Skeletal muscle satellite cell (primary cell): ENCODE measurements at regions not wholly inside any gene's neighbourhood (a gene's known extent, or its start where the extent isn't known, plus 50 kb on each side); places are given as distances from the start of the nearest gene placed in this dataset.
"Not testable (repeated sequence)": the region's sequence is repeated elsewhere in the genome, so short reads cannot be mapped to it uniquely, and the experiment has no call there.

Source experiments
- H3K27me3 ChIP-seq: 2 replicates; pipeline ENCODE4 v1.7.0; 2013; ENCODE audit warnings: low read length; ENCODE audit not compliant: control insufficient read depth, insufficient read depth
- H3K36me3 ChIP-seq: 2 replicates; pipeline ENCODE4 v1.7.0; 2013; ENCODE audit warnings: mild to moderate bottlenecking, control low read depth, low read length; ENCODE audit not compliant: insufficient read depth
- H3K4me1 ChIP-seq: 2 replicates; pipeline ENCODE4 v1.7.0; 2013; ENCODE audit warnings: low read length; ENCODE audit not compliant: control insufficient read depth, insufficient read depth
- H3K4me2 ChIP-seq: 2 replicates; pipeline ENCODE4 v1.7.0; 2013; ENCODE audit warnings: mild to moderate bottlenecking, low read length
- H3K4me3 ChIP-seq: 2 replicates; pipeline ENCODE4 v1.7.0; 2013; ENCODE audit warnings: low read length
- H3K9ac ChIP-seq: 2 replicates; pipeline ENCODE4 v1.7.0; 2013; ENCODE audit warnings: mild to moderate bottlenecking, low read depth, low read length, moderate library complexity
- H3K9me3 ChIP-seq: replicated peaks from 2 replicates; pipeline ENCODE4 v1.7.0; 2013; ENCODE audit warnings: mild to moderate bottlenecking, control low read depth, low read length

DNA sequence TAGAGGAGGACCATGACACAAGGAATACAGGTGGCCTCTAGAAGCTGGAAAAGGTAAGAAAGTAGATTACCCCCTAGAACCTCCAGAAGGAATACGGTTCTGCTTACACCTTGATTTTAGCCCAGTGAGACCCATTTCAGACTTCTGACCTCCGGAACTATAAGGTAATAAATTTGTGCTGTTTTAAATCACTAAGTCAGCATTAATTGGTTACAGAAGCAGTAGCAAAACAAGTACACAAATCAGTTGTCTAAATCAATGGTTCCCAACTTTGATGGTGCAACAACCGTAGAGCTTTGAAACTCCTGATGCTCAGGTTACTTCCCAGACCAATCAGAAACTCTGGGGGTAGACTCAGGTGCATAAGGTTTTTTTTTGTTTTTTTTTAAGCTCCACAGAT is 113.6 kb downstream of the RTL9 start:
- H3K36me3 ChIP-seq, result no peaks in the 10 kb centered on the region
- no peaks in the 10 kb centered on the region for H3K4me1 ChIP-seq
- no peak overlapping the region for H3K9ac ChIP-seq
- peaks cover 24% of the 10 kb centered on the region for H3K27me3 ChIP-seq
- H3K4me3 ChIP-seq, result no peak overlapping the region
- no peaks in the 10 kb centered on the region for H3K9me3 ChIP-seq
- no peak overlapping the region for H3K4me2 ChIP-seq

DNA sequence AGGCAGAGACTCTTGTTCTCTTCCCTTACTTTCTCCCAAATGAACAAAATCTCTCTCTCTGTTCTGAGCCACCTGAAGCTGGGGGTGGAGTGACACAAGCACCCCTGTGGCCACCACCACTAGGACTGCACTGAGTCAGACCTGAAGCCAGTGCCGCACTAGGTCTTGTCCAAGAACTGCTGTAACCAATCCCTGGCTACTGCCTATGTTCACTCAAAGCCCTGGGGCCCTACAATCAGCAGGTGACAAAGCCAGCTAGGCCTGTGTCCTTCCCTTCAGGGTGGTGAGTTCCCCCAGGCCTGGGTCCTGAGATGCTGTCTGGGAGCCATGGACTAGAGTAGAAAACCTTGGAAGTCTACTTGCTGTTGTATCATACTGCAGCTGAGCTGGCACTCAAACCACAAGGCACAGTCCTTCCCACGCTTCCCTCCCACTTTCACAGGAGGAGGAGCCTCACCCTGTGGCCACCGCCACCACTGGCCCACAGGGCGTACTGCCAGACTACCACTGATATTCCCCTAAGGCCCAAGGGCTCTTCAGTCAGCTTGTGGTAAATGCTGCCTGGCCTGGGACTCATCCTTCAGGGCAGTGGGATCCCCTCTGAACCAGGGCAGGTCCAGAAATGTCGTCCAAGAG is 119.1 kb downstream of the RTL9 start:
- no peaks in the 10 kb centered on the region for H3K4me1 ChIP-seq
- no peak overlapping the region for H3K4me2 ChIP-seq
- no peaks in the 10 kb centered on the region for H3K9me3 ChIP-seq
- peaks cover 28% of the 10 kb centered on the region for H3K27me3 ChIP-seq
- no peak overlapping the region for H3K9ac ChIP-seq
- H3K4me3 ChIP-seq, result no peak overlapping the region
- H3K36me3 ChIP-seq, result no peaks in the 10 kb centered on the region

DNA sequence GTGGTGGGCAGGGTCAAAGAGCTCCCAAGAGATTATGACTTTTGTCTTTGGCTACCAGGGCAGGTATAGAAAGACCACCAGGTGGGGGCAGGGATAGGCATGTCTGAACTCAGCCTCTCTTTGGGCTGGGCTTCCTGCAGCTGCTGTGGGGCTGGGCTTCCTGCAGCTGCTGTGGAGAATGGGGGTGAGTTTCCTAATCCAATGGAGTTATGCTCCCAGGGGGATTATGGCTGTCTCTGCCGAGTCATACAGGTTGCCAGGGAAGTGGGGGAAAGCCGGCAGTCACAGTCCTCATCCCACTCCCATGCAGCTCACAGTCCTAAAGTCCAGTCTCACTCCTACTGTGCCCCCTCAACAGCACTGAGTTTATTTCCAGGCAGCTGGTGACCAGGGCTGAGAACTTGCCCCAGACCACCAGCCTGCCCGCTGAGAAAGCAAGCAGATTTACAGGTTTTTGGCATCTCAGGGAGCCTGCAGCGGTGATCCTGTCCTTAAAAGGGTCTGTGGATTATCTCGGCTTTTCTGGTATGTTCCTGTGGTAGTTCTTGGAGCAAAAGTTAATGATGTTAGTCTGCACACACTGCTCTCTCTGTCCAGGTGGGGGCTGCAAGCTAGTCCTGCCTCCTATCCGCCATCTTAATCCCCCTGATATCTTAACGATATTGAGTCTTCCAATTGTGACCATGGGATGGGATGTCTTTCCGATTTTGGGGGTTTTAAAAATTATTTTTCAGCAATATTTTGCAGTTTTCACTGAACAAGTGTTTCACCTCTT is 133.4 kb downstream of the RTL9 start:
- Histone ChIP-seq H3K9ac (no peak overlapping the region), H3K4me1 (no peaks in the 10 kb centered on the region), H3K4me2 (no peak overlapping the region), H3K27me3 (peaks cover 20% of the 10 kb centered on the region), H3K9me3 (no peaks in the 10 kb centered on the region), H3K4me3 (no peak overlapping the region), H3K36me3 (no peaks in the 10 kb centered on the region)

DNA sequence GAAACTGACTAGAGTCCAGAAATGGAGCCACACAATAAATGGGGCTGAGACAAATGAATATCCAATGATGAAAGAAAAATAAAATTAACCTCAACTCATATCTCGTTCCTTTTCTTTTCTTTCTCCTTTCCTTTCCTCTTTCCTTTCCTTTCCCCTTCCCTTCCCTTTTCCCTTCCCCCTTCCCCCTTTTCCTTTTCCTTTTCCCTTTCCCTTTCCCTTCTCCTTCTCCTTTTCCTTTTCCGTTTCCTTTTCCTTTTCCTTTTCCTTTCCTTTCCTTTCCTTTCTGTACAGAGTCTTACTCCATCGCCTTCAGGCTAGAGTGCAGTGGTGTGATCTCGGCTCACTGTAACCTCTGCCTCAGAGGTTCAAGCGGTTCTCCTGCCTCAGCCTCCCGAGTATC is 146.3 kb downstream of the RTL9 start:
- no peak overlapping the region for H3K4me2 ChIP-seq
- no peaks in the 10 kb centered on the region for H3K36me3 ChIP-seq
- no peaks in the 10 kb centered on the region for H3K9me3 ChIP-seq
- no peaks in the 10 kb centered on the region for H3K27me3 ChIP-seq
- no peak overlapping the region for H3K9ac ChIP-seq
- no peak overlapping the region for H3K4me3 ChIP-seq
- no peaks in the 10 kb centered on the region for H3K4me1 ChIP-seq

DNA sequence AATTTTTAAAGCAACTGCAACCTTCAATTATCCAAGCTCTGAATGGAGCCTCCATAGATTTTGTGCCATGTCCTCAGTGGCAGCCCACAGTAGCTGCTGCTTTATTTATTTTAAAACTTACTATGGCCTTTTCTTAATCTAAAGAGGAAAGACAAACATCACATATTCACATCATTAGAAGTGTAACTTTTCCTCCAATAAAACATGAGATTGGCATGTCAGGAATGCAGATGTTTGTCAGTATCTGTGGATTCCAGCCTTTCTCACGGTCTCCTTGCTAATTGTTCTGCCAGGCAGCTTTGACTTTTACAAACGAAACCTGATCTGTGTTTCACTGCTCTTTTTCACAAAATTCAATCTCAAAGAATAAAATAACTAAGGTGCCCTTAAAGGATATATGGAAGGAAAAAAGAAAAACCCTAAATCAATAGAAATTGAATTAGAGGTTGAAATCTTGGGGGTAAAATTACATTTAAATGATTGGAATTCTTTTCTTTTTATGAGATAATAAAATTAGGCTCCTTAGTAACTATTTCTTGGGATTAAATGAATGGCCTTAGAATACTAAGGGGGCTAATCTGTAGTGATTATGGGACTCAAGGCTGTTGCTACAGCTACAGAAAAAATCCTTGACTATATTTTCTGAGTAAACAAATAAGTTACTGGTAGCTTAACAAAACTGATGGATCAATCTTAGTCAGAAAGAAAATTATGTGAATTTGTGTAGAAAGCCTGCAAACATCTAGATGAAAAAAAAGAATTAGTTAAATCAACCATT is 151.3 kb downstream of the RTL9 start:
- H3K4me2 ChIP-seq, result no peak overlapping the region
- no peak overlapping the region for H3K9ac ChIP-seq
- H3K36me3 ChIP-seq, result no peaks in the 10 kb centered on the region
- no peaks in the 10 kb centered on the region for H3K4me1 ChIP-seq
- no peaks in the 10 kb centered on the region for H3K9me3 ChIP-seq
- no peak overlapping the region for H3K4me3 ChIP-seq
- H3K27me3 ChIP-seq, result peaks cover 6% of the 10 kb centered on the region

DNA sequence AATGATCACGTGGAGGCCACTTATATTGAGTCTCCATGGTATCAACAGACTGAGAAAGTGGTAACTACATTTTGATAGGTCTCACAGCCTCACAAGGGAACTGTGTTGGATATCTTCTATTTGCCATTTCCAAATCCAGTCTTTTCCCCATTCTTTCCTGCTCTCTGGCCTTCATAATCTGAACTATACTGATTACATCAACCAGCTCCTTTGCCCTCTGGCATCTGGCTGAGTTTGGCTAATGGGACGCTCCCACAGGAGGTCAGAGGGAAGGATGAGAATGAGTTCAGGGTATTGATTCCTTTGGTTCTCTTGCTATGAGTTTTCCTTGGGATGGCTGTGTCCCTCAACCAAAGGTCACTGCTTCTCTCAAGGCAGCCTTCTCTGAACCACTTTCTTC is 152.6 kb downstream of the RTL9 start:
- no peak overlapping the region for H3K4me2 ChIP-seq
- no peak overlapping the region for H3K9ac ChIP-seq
- no peak overlapping the region for H3K4me3 ChIP-seq
- H3K4me1 ChIP-seq, result no peaks in the 10 kb centered on the region
- no peaks in the 10 kb centered on the region for H3K36me3 ChIP-seq
- peaks cover 9% of the 10 kb centered on the region for H3K27me3 ChIP-seq
- no peaks in the 10 kb centered on the region for H3K9me3 ChIP-seq

DNA sequence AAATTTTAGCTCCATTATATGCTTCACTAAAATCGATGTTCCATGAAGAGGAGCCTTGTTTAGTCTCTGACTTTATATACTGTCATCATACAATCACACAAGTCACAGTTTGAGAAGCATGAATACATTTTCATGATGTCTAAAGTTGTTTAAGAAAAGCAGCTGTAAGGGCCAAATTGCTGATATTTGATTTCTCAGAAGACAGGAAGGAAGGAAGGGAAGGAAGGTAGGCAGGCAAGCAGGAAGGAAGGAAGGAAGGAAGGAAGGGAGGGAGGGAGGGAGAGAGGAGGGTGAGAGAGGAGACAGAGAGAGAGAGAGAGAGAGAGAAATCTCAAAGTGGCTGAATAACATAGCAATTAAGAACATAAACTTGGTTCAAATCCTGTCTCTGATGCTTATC is 153.7 kb downstream of the RTL9 start:
- H3K27me3 ChIP-seq, result peaks cover 12% of the 10 kb centered on the region
- H3K9ac ChIP-seq, result no peak overlapping the region
- H3K36me3 ChIP-seq, result no peaks in the 10 kb centered on the region
- no peak overlapping the region for H3K4me3 ChIP-seq
- no peak overlapping the region for H3K4me2 ChIP-seq
- no peaks in the 10 kb centered on the region for H3K4me1 ChIP-seq
- H3K9me3 ChIP-seq, result no peaks in the 10 kb centered on the region

DNA sequence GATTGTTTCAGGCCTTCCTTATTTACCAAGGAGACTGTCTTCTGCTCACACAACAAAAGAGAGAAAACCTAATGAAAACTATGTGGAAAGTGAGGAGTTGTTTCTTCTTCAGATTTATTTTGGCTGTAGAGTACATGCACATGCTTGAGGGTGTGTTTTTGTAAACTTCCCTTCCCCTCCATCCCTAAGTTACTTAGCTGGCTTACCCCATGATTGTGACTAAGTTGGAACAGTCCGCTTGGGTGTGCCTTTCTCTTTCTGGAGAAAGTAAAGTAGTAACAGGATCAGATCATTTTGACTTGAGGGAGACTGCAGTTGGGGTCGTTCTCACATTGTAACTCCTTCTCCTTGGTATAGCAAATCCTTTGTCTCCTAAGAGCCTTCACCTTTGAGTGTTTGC is 155.9 kb downstream of the RTL9 start:
- H3K4me3 ChIP-seq, result no peak overlapping the region
- no peaks in the 10 kb centered on the region for H3K4me1 ChIP-seq
- H3K4me2 ChIP-seq, result no peak overlapping the region
- peaks cover 18% of the 10 kb centered on the region for H3K27me3 ChIP-seq
- no peaks in the 10 kb centered on the region for H3K36me3 ChIP-seq
- no peaks in the 10 kb centered on the region for H3K9me3 ChIP-seq
- H3K9ac ChIP-seq, result no peak overlapping the region

DNA sequence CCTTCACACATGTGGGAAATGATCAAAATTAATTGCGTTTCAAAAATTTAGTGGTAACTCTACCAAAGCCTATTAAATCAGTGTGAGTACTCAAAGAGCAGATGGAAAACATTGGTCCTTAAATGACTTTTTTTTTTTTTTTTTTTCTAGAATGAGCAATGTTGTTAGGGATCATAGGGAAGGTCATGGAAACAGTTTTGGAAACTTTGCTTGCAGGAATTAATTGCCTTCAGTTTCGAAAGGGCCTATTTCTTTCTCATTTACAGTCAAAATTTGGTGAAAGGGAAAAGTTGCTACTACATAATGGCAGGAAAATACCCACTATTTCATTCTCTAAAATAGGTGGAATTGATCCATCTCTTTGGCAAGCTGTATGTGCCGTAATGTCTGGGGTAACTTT is 160.9 kb downstream of the RTL9 start:
- no peaks in the 10 kb centered on the region for H3K9me3 ChIP-seq
- peaks cover 19% of the 10 kb centered on the region for H3K27me3 ChIP-seq
- H3K4me3 ChIP-seq, result no peak overlapping the region

DNA sequence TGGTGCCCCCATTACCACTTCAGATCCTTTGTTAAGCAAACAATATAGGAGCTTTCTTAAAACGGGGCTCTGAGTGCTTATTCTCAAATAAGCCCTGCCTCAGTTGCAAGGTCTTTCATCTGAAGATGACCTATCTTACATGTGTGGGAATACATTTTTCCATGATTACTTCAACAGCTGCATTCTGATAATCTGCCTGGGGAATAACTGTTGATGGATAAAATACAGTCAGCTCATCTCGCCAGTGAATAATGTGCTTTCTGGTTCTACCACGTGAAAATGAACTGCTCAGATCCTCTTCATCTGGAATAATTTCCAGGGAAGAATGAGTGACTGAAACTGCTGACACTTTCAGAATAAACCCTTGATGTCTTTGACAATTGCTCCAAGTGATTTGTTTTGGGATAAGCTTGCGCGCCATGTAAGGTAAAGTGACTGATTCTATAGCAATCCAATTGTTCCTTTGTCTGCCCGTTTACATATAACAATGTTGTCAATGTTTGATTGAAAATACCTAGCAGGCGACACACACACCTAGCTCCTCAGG is 161.3 kb downstream of the RTL9 start:
- Histone ChIP-seq H3K4me1 (no peaks in the 10 kb centered on the region), H3K36me3 (no peaks in the 10 kb centered on the region), H3K4me2 (no peak overlapping the region), H3K9ac (no peak overlapping the region), H3K9me3 (no peaks in the 10 kb centered on the region), H3K4me3 (no peak overlapping the region), H3K27me3 (peaks cover 22% of the 10 kb centered on the region)

More for the DNA sequence above, 160.9 kb downstream of the RTL9 start:
- no peak overlapping the region for H3K9ac ChIP-seq
- H3K36me3 ChIP-seq, result no peaks in the 10 kb centered on the region
- no peaks in the 10 kb centered on the region for H3K4me1 ChIP-seq
- H3K4me2 ChIP-seq, result no peak overlapping the region

DNA sequence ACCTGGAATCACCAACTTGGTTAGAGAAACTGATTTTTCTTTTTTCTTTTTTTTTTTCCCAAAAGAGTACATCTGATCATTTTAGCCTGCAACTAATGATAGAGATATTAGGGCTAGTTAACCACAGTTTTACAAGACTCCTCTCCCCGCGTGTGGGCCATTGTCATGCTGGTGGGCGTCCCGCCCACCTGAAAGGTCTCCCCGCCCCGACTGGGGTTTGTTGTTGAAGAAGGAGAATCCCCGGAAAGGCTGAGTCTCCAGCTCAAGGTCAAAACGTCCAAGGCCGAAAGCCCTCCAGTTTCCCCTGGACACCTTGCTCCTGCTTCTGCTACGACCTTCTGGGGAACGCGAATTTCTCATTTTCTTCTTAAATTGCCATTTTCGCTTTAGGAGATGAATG is 162.0 kb downstream of the RTL9 start:
- not testable (repeated sequence) for H3K9ac ChIP-seq, H3K9me3 ChIP-seq, H3K4me3 ChIP-seq, H3K36me3 ChIP-seq, H3K4me2 ChIP-seq, H3K4me1 ChIP-seq
- peaks cover 26% of the 10 kb centered on the region for H3K27me3 ChIP-seq
